ENCODE measurements at regions not wholly inside any gene's neighbourhood (a gene's known extent, or its start where the extent isn't known, plus 50 kb on each side); places are given as distances from the start of the nearest gene placed in this dataset.

DNA sequence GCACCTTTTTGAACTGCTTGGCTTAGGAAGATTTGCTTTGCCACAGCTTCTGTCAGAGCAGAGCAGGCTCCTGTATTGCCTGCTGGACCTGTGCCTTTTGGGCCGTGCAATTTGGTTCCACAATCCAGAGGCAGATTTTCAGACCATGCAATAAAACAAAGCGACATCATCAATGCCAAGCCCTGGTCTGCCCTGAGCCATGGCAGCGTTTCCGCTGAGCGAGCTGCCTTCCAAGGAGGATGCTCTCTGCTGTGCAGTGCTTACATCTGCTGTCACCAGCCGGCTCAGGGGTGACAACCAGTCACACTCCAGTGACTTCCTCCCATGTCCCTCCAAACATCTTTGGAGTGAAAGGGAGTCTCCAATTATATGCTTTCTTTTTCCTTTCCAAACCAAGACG is 282.2 kb downstream of the CDH26 start:
- Histone ChIP-seq H4K91ac (replicated peaks; ENCODE audit: insufficient read length, low read length) (no peak overlapping the region), H3K56ac (replicated peaks; ENCODE audit: insufficient read length, low read depth, low read length) (no peak overlapping the region), H3K23ac (ENCODE audit: insufficient read length) (no peak overlapping the region), H2BK12ac (ENCODE audit: low read depth, low read length) (no peak overlapping the region), H2BK20ac (ENCODE audit: low read length) (no peak overlapping the region), H2BK120ac (replicated peaks; ENCODE audit: low read depth, low read length) (no peak overlapping the region), H2AFZ (ENCODE audit: low read length) (0 out of 2 replicates have a peak overlapping the region, but pooled peaks have one; percentile 40), H3K4me2 (ENCODE audit: insufficient read depth in 1 of 2, low read depth in 2 of 2, low read length in 2 of 2) (no peak overlapping the region), H3K4me1 (replicated peaks in 1 of 4; ENCODE audit: control insufficient read depth in 3 of 4, insufficient read depth in 4 of 4, low read length in 3 of 4) (no peaks in the 10 kb centered on the region), H2AK5ac (ENCODE audit: low read depth, low read length) (no peak overlapping the region), H3K14ac (ENCODE audit: insufficient read length) (no peak overlapping the region), H3K9me3 (ENCODE audit: insufficient read depth in 2 of 2, low read depth in 1 of 2, low read length in 1 of 2) (peaks cover 0 to 6% of the 10 kb centered on the region in 2 experiments; a peak in 1 of 4 replicates), H3K79me1 (ENCODE audit: low read depth, low read length) (no peaks in the 10 kb centered on the region), H3K4ac (replicated peaks; ENCODE audit: insufficient read length, low read depth, low read length) (no peak overlapping the region), H2BK5ac (ENCODE audit: low read depth, low read length) (no peak overlapping the region), H3K4me3 (ENCODE audit: extremely low read depth in 1 of 4, insufficient read depth in 2 of 4, low read depth in 3 of 4, low read length in 4 of 4) (no peak overlapping the region), H3K79me2 (ENCODE audit: control insufficient read depth in 1 of 2, insufficient read depth in 2 of 2, low read length in 2 of 2) (no peaks in the 10 kb centered on the region), H4K5ac (ENCODE audit: insufficient read length, low read depth, low read length) (no peak overlapping the region), H4K20me1 (replicated peaks in 1 of 2; ENCODE audit: control insufficient read depth in 1 of 2, insufficient read depth in 2 of 2, low read length in 2 of 2) (no peaks in the 10 kb centered on the region), H3K27me3 (replicated peaks in 1 of 4; ENCODE audit: control insufficient read depth in 3 of 4, extremely low read depth in 1 of 4, insufficient read depth in 3 of 4, low read length in 3 of 4) (no peaks in the 10 kb centered on the region; a peak in 3 of 7 replicates), H3K18ac (ENCODE audit: extremely low read depth, low read length) (no peak overlapping the region), H2BK15ac (ENCODE audit: low read length) (no peak overlapping the region), H3K27ac (ENCODE audit: low read depth, low read length) (no peak overlapping the region), H3K9ac (replicated peaks in 1 of 4; ENCODE audit: extremely low read depth in 1 of 4, low read depth in 3 of 4, low read length in 3 of 4) (no peak overlapping the region), H3K36me3 (ENCODE audit: control insufficient read depth in 2 of 4, insufficient read depth in 4 of 4, low read length in 3 of 4) (no peaks in the 10 kb centered on the region), H4K8ac (ENCODE audit: extremely low read depth, insufficient read depth, low read length) (no peak overlapping the region), H3K23me2 (ENCODE audit: low read depth, low read length) (no peaks in the 10 kb centered on the region)
- TF ChIP-seq POU5F1 (IDR thresholded peaks at IDR 0.05; ENCODE audit: low read depth, low read length) (no peak), TEAD4 (IDR thresholded peaks at IDR 0.05; ENCODE audit: low read depth, low read length) (no peak), YY1 (IDR thresholded peaks at IDR 0.05; ENCODE audit: low read depth, low read length) (no peak), SIRT6 (IDR thresholded peaks at IDR 0.05; ENCODE audit: low read length) (no peak)
- POLR2A ChIA-PET (ENCODE audit: partially characterized antibody): no interaction called here
- CTCF ChIA-PET (ENCODE audit: partially characterized antibody): no interaction called here
- DNase-seq (ENCODE audit: low read depth in 1 of 2, low spot score in 2 of 2) (no peak), FAIRE-seq (no peak)
- WGBS, 2 experiments (ENCODE audit: extremely low coverage in 1 of 2, insufficient coverage in 1 of 2, insufficient read length in 1 of 2, insufficient replicate concordance in 2 of 2, low coverage in 1 of 2, low lambda C conversion rate in 2 of 2, missing lambda C conversion rate in 1 of 2): 77% methylated on average over 7 of the region's 7 CpGs; no CpG with 5 or more reads in 1 of the 2 experiments

Measured in H1 (cell line).